ENCODE measurements at regions not wholly inside any gene's neighbourhood (a gene's known extent, or its start where the extent isn't known, plus 50 kb on each side); places are given as distances from the start of the nearest gene placed in this dataset.

DNA sequence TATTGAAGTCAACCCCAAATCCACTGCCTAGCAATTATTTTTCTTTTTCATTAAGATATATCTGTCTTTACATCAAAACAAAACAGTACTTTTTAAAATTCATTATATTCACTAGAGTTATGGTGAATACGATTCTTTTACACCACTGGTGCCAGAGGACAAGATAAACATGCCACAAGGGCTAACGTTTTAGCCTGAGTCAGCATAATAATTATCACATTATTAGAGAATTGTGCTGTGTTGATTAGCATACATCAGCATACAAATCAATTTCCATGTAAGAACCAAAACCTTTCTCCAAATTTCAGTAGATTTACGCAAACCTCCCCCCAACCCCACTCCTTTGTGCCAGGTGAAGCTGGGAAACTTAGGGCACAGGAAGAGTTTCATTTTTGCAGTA is 131.1 kb upstream of the TMEM106B start:
- no peaks in the 10 kb centered on the region for H3K36me3 Mint-ChIP-seq
- Histone ChIP-seq H2AFZ (ENCODE audit: insufficient read depth, low read depth, low read length, poor library complexity, severe bottlenecking) (no peak overlapping the region), H3K4me1 (ENCODE audit: control insufficient read depth in 1 of 2, insufficient read depth in 2 of 2, low read length in 2 of 2) (no peaks in the 10 kb centered on the region), H3K9ac (ENCODE audit: insufficient read depth, low read length, poor library complexity, severe bottlenecking) (no peak overlapping the region), H3K9me3 (replicated peaks in 1 of 2; ENCODE audit: control insufficient read depth in 1 of 2, insufficient read depth in 1 of 2, low read length in 2 of 2) (peaks cover 6 to 11% of the 10 kb centered on the region in 2 donors), H3K27me3 (ENCODE audit: control insufficient read depth in 2 of 2, insufficient read depth in 2 of 2, low read length in 2 of 2) (no peaks in the 10 kb centered on the region), H3K4me2 (replicated peaks; ENCODE audit: extremely low read depth, low read length, poor library complexity, severe bottlenecking) (no peak overlapping the region), H4K20me1 (ENCODE audit: insufficient read depth, low read length) (no peaks in the 10 kb centered on the region), H3K27ac (ENCODE audit: low read depth in 1 of 2, low read length in 2 of 2) (no peak overlapping the region), H3K4me3 (replicated peaks in 1 of 3; ENCODE audit: low read depth in 2 of 3, low read length in 3 of 3) (no peak overlapping the region), H3K36me3 (replicated peaks in 1 of 2; ENCODE audit: control insufficient read depth in 1 of 2, insufficient read depth in 2 of 2, low read length in 2 of 2) (no peaks in the 10 kb centered on the region), H3K79me2 (ENCODE audit: insufficient read depth, low read length) (no peaks in the 10 kb centered on the region)
- DNase-seq = no peak
- H3K27me3 Mint-ChIP-seq (ENCODE audit: low read depth in 3 of 3) = peaks cover 0 to 2% (median 0%) of the 10 kb centered on the region in 3 donors
- no peaks in the 10 kb centered on the region for H3K4me1 Mint-ChIP-seq
- no CpG with 5 or more reads among the region's 3 CpGs for WGBS (ENCODE audit: insufficient coverage)
- TF ChIP-seq, protein P1, sequence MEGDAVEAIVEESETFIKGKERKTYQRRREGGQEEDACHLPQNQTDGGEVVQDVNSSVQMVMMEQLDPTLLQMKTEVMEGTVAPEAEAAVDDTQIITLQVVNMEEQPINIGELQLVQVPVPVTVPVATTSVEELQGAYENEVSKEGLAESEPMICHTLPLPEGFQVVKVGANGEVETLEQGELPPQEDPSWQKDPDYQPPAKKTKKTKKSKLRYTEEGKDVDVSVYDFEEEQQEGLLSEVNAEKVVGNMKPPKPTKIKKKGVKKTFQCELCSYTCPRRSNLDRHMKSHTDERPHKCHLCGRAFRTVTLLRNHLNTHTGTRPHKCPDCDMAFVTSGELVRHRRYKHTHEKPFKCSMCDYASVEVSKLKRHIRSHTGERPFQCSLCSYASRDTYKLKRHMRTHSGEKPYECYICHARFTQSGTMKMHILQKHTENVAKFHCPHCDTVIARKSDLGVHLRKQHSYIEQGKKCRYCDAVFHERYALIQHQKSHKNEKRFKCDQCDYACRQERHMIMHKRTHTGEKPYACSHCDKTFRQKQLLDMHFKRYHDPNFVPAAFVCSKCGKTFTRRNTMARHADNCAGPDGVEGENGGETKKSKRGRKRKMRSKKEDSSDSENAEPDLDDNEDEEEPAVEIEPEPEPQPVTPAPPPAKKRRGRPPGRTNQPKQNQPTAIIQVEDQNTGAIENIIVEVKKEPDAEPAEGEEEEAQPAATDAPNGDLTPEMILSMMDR (IDR thresholded peaks at IDR 0.05) = no peak
- no peak overlapping the region for H3K27ac Mint-ChIP-seq
- H3K4me3 Mint-ChIP-seq = no peak overlapping the region
- H3K9me3 Mint-ChIP-seq = peaks cover 3 to 14% (median 10%) of the 10 kb centered on the region in 7 donors
- intact Hi-C loops (cut with micrococcal nuclease) = no loop called here

DNA sequence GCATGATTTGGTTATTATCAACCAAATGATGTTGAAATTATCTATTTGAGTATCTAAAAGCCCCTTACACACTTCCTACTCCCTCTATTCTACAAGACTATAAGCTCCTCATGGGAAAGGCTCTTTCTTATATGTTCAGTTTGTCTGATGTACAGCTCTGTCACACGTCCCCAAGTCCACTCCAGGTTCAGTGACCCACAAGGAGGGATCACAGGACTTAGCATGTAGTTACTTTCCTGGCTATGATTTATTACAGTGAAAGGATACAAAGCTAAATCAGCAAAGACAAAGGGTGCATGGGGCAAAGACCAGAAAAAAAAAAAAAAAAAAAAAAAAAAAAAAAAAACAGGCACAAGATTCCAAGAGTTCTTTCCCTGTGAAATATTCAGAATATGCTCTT is 125.6 kb upstream of the TMEM106B start:
- no peak overlapping the region for H3K27ac ChIP-seq (ENCODE audit: low read depth in 1 of 2, low read length in 2 of 2)
- Mint-ChIP-seq H3K4me1 (no peaks in the 10 kb centered on the region), H3K4me3 (no peak overlapping the region), H3K9me3 (peaks cover 0 to 4% (median 3%) of the 10 kb centered on the region in 7 donors), H3K27ac (no peak overlapping the region), H3K27me3 (ENCODE audit: low read depth in 3 of 3) (peaks cover 0 to 1% (median 0%) of the 10 kb centered on the region in 3 donors), H3K36me3 (no peaks in the 10 kb centered on the region)
- intact Hi-C loops (cut with micrococcal nuclease) = no loop called here
- H3K4me2 ChIP-seq (replicated peaks; ENCODE audit: extremely low read depth, low read length, poor library complexity, severe bottlenecking) = no peak overlapping the region
- H3K9me3 ChIP-seq (replicated peaks in 1 of 2; ENCODE audit: control insufficient read depth in 1 of 2, insufficient read depth in 1 of 2, low read length in 2 of 2) = no peaks in the 10 kb centered on the region
- no CpG with 5 or more reads among the region's 1 CpG for WGBS (ENCODE audit: insufficient coverage)
- H2AFZ ChIP-seq (ENCODE audit: insufficient read depth, low read depth, low read length, poor library complexity, severe bottlenecking) = no peak overlapping the region
- no peak for DNase-seq
- H3K4me1 ChIP-seq (ENCODE audit: control insufficient read depth in 1 of 2, insufficient read depth in 2 of 2, low read length in 2 of 2) = no peaks in the 10 kb centered on the region
- TF ChIP-seq, protein P1 (IDR thresholded peaks at IDR 0.05) = no peak
- H3K36me3 ChIP-seq (replicated peaks in 1 of 2; ENCODE audit: control insufficient read depth in 1 of 2, insufficient read depth in 2 of 2, low read length in 2 of 2) = no peaks in the 10 kb centered on the region
- H4K20me1 ChIP-seq (ENCODE audit: insufficient read depth, low read length) = no peaks in the 10 kb centered on the region
- no peak overlapping the region for H3K4me3 ChIP-seq (replicated peaks in 1 of 3; ENCODE audit: low read depth in 2 of 3, low read length in 3 of 3)
- no peak overlapping the region for H3K9ac ChIP-seq (ENCODE audit: insufficient read depth, low read length, poor library complexity, severe bottlenecking)
- no peaks in the 10 kb centered on the region for H3K27me3 ChIP-seq (ENCODE audit: control insufficient read depth in 2 of 2, insufficient read depth in 2 of 2, low read length in 2 of 2)
- H3K79me2 ChIP-seq (ENCODE audit: insufficient read depth, low read length) = no peaks in the 10 kb centered on the region
